Esophagus muscularis mucosa (tissue), 4 donors: ENCODE measurements at regions not wholly inside any gene's neighbourhood (a gene's known extent, or its start where the extent isn't known, plus 50 kb on each side); places are given as distances from the start of the nearest gene placed in this dataset.

ENCODE experiments used
- DNase-seq: peaks from one replicate; pipeline ENCODE4 v3.0.0-alpha.2; 2017; ENCODE audit errors: extremely low spot score
- H3K27ac ChIP-seq, 4 donors: fragments of 200-600 bp; sonication (generic); replicated peaks in 1 of 4; 1 replicate in 3 of 4; 2 replicates in 1 of 4; pipeline ENCODE4 v1.5.1; 2016 to 2019; ENCODE audit warnings: mild to moderate bottlenecking in 1 of 4
- H3K27me3 ChIP-seq, 4 donors: fragments of 200-600 bp; sonication (generic); one replicate each; pipeline versions ENCODE4 v1.5.1 to v1.6.0; 2016 to 2019
- H3K36me3 ChIP-seq, 4 donors: fragments of 200-600 bp; sonication (generic); one replicate each; pipeline ENCODE4 v1.5.1; 2016 to 2019
- H3K4me1 ChIP-seq, 4 donors: fragments of 200-600 bp; sonication (generic); one replicate each; pipeline ENCODE4 v1.5.1; 2016 to 2019
- H3K4me3 ChIP-seq, 4 donors: fragments of 200-600 bp; sonication (generic); 1 replicate in 2 of 4; 2 replicates in 2 of 4; pipeline ENCODE4 v1.5.1; 2016 to 2019; ENCODE audit warnings: mild to moderate bottlenecking in 4 of 4, moderate library complexity in 1 of 4
- H3K9me3 ChIP-seq, 4 donors: fragments of 200-600 bp; sonication (generic); 1 replicate in 3 of 4; 2 replicates in 1 of 4; pipeline ENCODE4 v1.5.1; 2016 to 2019
- EP300 ChIP-seq: sonication (generic); formaldehyde crosslinking; IDR thresholded peaks from one replicate; pipeline ENCODE4 v1.6.1; 2017; ENCODE audit warnings: antibody characterized with exemption
- POLR2A ChIP-seq: fragments of 450-650 bp; IDR thresholded peaks from one replicate; pipeline ENCODE4 v1.6.1; 2017; ENCODE audit warnings: antibody characterized with exemption, moderate library complexity, mild to moderate bottlenecking, low read depth
- POLR2AphosphoS5 ChIP-seq, 2 donors: sonication (generic); formaldehyde crosslinking; IDR thresholded peaks; one replicate each; pipeline ENCODE4 v1.6.1; 2017; ENCODE audit warnings: antibody characterized with exemption in 2 of 2
- WGBS: methylation state at CpG from one replicate; pipeline ENCODE4 v1.1.5; 2018; 5-methylcytosine and 5-hydroxymethylcytosine counted together
- intact Hi-C: fragments of 100-400 bp; cut with DNase I; formaldehyde crosslinking; loops from one replicate; pipeline ENCODE4 v1.15.1; 2023
- TF ChIP-seq, protein P1 (sequence below), 3 experiments: fragments of 200-600 bp in 2 of 3; fragments of 450-650 bp in 1 of 3; sonication (generic) in 2 of 3; IDR thresholded peaks; one replicate each; pipeline ENCODE4 v1.5.1; 2017 to 2019; ENCODE audit warnings: antibody characterized with exemption in 3 of 3, mild to moderate bottlenecking in 2 of 3, moderate library complexity in 1 of 3

GRCh38 chrX:137823257-137823656 is 257.3 kb downstream of the ZIC3 start:
- H3K36me3 ChIP-seq, result no peaks in the 10 kb centered on the region
- peaks cover 0 to 12% (median 0%) of the 10 kb centered on the region in 4 donors for H3K9me3 ChIP-seq
- H3K4me3 ChIP-seq, result no peak overlapping the region
- H3K27me3 ChIP-seq, result no peaks in the 10 kb centered on the region
- no peak overlapping the region for H3K27ac ChIP-seq
- intact Hi-C loops, result no loop called here
- H3K4me1 ChIP-seq, result no peaks in the 10 kb centered on the region
- 73% methylated on average over 1 of the region's 1 CpG for WGBS
- TF ChIP-seq POLR2AphosphoS5 (IDR thresholded peaks at IDR 0.05) (no peak), POLR2A (no peak), EP300 (no peak)
- TF ChIP-seq, protein P1, sequence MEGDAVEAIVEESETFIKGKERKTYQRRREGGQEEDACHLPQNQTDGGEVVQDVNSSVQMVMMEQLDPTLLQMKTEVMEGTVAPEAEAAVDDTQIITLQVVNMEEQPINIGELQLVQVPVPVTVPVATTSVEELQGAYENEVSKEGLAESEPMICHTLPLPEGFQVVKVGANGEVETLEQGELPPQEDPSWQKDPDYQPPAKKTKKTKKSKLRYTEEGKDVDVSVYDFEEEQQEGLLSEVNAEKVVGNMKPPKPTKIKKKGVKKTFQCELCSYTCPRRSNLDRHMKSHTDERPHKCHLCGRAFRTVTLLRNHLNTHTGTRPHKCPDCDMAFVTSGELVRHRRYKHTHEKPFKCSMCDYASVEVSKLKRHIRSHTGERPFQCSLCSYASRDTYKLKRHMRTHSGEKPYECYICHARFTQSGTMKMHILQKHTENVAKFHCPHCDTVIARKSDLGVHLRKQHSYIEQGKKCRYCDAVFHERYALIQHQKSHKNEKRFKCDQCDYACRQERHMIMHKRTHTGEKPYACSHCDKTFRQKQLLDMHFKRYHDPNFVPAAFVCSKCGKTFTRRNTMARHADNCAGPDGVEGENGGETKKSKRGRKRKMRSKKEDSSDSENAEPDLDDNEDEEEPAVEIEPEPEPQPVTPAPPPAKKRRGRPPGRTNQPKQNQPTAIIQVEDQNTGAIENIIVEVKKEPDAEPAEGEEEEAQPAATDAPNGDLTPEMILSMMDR (IDR thresholded peaks at IDR 0.05), result peak in 2 of 3 experiments; percentile 9 to 13
- no peak for DNase-seq

DNA sequence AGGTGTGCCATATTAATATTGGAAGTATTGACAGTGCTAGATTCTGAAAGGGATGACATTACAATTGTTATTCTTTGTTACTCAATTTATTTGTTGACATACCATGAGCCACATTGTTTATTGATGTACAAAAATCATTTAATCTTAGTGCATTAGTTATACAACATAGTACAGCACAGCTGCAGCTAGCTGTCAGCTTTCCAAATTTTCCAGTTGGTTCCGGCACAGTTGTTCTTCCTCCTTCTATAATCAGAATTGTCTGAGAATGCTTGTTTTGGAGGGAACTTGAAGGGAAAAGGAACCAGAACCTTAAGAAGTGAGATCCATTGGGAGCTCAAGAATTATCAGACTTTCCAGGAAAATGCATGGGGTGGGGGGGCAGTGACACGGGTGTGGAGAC is 281.4 kb downstream of the ZIC3 start:
- DNase-seq, result no peak
- H3K9me3 ChIP-seq, result no peaks in the 10 kb centered on the region
- no peaks in the 10 kb centered on the region for H3K36me3 ChIP-seq
- H3K27me3 ChIP-seq, result no peaks in the 10 kb centered on the region
- 42% methylated on average over 2 of the region's 2 CpGs for WGBS
- no peak overlapping the region for H3K4me3 ChIP-seq
- intact Hi-C loops, result no loop called here
- TF ChIP-seq EP300 (no peak), POLR2AphosphoS5 (IDR thresholded peaks at IDR 0.05) (no peak), POLR2A (no peak)
- TF ChIP-seq, protein P1 (IDR thresholded peaks at IDR 0.05), result no peak
- no peaks in the 10 kb centered on the region for H3K4me1 ChIP-seq
- no peak overlapping the region for H3K27ac ChIP-seq

DNA sequence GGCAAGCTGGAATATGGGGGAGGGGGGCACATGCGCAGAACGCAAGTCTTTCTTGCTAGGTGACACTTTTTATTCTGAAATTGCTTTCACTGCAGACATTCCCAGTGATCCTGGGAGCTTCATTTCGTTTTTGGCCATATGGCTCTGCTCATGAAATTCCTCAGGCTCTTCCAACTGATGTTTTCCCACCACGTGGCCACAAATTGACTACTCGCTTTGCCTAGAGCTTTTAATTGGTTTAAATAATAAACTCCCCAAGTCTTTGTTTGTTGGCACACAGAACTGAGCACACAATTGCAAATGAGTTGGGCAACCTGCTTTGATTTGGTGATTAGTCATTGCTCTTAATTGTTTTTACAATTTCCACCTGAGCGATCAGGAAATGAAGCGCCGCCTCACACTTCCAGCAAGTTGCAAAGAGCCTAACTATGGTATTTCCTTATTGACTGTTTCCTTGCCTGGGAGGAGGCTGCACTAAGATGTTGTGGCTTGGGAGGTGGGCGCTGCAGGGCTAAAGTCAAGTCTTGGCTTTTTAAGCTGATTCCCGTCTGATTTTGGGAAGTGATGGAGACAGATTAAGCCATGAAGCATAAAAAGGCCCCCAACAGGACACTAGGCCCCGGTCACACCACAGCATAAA is 282.5 kb downstream of the ZIC3 start:
- Histone ChIP-seq H3K27me3 (no peaks in the 10 kb centered on the region), H3K27ac (no peak overlapping the region), H3K9me3 (no peaks in the 10 kb centered on the region), H3K4me1 (no peaks in the 10 kb centered on the region), H3K36me3 (no peaks in the 10 kb centered on the region), H3K4me3 (no peak overlapping the region)
- no peak for DNase-seq
- TF ChIP-seq POLR2A, result no peak
- TF ChIP-seq POLR2AphosphoS5 (IDR thresholded peaks at IDR 0.05), result no peak
- TF ChIP-seq EP300, result no peak
- TF ChIP-seq, protein P1 (IDR thresholded peaks at IDR 0.05), result no peak
- intact Hi-C loops, result no loop called here
- 38% methylated on average over 11 of the region's 11 CpGs for WGBS

DNA sequence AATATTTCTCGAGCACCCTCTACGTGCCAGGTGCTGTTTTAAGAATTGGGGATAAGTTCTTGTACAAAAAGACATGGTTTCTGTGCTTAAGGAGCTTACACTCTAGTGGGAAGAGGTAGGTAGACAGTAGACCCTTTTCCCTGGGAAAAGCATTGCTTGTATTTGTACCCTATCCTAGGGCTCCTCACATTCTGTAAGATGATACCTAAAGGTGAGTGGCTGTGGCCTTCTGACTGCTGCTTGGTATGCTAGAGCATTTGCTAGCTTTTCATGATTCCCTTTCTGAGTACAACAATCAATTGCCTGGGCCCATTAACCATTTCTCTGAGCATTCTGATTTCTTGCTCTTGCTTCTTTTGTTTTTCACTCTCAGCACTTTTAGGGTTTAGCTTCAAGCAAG is 286.6 kb downstream of the ZIC3 start:
- Histone ChIP-seq H3K9me3 (no peaks in the 10 kb centered on the region), H3K27ac (no peak overlapping the region), H3K36me3 (no peaks in the 10 kb centered on the region), H3K4me1 (no peaks in the 10 kb centered on the region), H3K27me3 (peaks cover 0 to 8% (median 0%) of the 10 kb centered on the region in 4 donors), H3K4me3 (no peak overlapping the region)
- DNase-seq, result no peak
- TF ChIP-seq, protein P1 (IDR thresholded peaks at IDR 0.05), result no peak
- TF ChIP-seq POLR2A, result no peak
- no peak for TF ChIP-seq EP300
- no peak for TF ChIP-seq POLR2AphosphoS5 (IDR thresholded peaks at IDR 0.05)
- WGBS, result 51% methylated on average over 2 of the region's 2 CpGs
- intact Hi-C loops, result no loop called here

DNA sequence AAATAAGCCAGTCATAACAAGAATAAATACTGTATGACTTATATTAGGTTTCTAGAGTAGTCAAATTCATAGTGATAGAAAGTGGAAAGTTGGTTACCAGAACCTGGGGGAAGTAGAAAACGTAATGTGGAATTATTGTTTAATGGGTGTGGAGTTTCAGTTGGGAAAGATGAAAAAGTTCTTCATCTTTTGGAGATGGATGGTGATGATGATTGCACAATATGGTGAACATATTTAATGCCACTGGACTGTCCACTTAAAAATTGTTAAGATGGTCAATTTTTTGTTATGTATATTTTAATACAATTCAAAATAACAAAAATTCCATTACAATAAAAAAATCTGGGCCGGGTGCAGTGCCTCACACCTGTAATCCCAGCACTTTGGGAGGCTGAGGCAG is 289.6 kb downstream of the ZIC3 start:
- no peaks in the 10 kb centered on the region for H3K36me3 ChIP-seq
- H3K9me3 ChIP-seq, result no peaks in the 10 kb centered on the region
- WGBS, result 52% methylated on average over 2 of the region's 2 CpGs
- no peak for TF ChIP-seq EP300
- H3K4me3 ChIP-seq, result no peak overlapping the region
- peaks cover 0 to 8% (median 0%) of the 10 kb centered on the region in 4 donors for H3K27me3 ChIP-seq
- H3K27ac ChIP-seq, result no peak overlapping the region
- no peak for DNase-seq
- H3K4me1 ChIP-seq, result no peaks in the 10 kb centered on the region
- intact Hi-C loops, result no loop called here
